SK-N-SH (cell line): ENCODE measurements at regions not wholly inside any gene's neighbourhood (a gene's known extent, or its start where the extent isn't known, plus 50 kb on each side); places are given as distances from the start of the nearest gene placed in this dataset.

Experiments
- CTCF ChIP-seq: fragments of 200-600 bp; sonication (generic); IDR thresholded peaks from 2 replicates; pipeline ENCODE4 v1.6.1; 2017; ENCODE audit warnings: antibody characterized with exemption, mild to moderate bottlenecking, moderate library complexity
- EP300 ChIP-seq, 2 experiments: IDR thresholded peaks; 2 replicates each; pipeline versions ENCODE4 v1.4.0 to v1.6.1; 2012; ENCODE audit warnings: borderline replicate concordance in 1 of 2, low read depth in 1 of 2, low read length in 1 of 2
- EZH2phosphoT487 ChIP-seq: fragments of 200-600 bp; sonication (generic); IDR thresholded peaks from 2 replicates; pipeline ENCODE4 v1.6.1; 2017; ENCODE audit warnings: low read depth, mixed run types, mild to moderate bottlenecking, antibody characterized with exemption, moderate library complexity, borderline replicate concordance
- IRF3 ChIP-seq: fragments of 150-350 bp; IDR thresholded peaks from 2 replicates; pipeline ENCODE4 v1.6.1; 2016; ENCODE audit warnings: mild to moderate bottlenecking, low read depth, low read length
- MAX ChIP-seq: IDR thresholded peaks from 2 replicates; pipeline ENCODE4 v1.4.0; 2012; ENCODE audit warnings: low read depth
- MEF2A ChIP-seq: IDR thresholded peaks from 2 replicates; pipeline ENCODE4 v1.4.0; 2012; ENCODE audit warnings: low read depth, borderline replicate concordance
- POLR2AphosphoS5 ChIP-seq: IDR thresholded peaks from 2 replicates; pipeline ENCODE4 v1.6.1; 2012; ENCODE audit warnings: low read depth, low read length
- RCOR1 ChIP-seq: fragments of 150-350 bp; IDR thresholded peaks from 2 replicates; pipeline ENCODE4 v1.6.1; 2017; ENCODE audit warnings: antibody characterized with exemption, low read length
- RFX5 ChIP-seq: IDR thresholded peaks from 2 replicates; pipeline ENCODE4 v1.6.1; 2012; ENCODE audit warnings: mild to moderate bottlenecking, improper control_type of control experiment, low read length
- TAF1 ChIP-seq: IDR thresholded peaks from 2 replicates; pipeline ENCODE4 v1.6.1; 2012; ENCODE audit warnings: low read depth, mild to moderate bottlenecking, low read length, moderate library complexity, borderline replicate concordance
- TEAD4 ChIP-seq: IDR thresholded peaks from 2 replicates; pipeline ENCODE4 v1.4.0; 2012; ENCODE audit warnings: mild to moderate bottlenecking, borderline replicate concordance; ENCODE audit not compliant: insufficient read depth
- ZBTB33 ChIP-seq: IDR thresholded peaks from 2 replicates; pipeline ENCODE4 v1.4.0; 2012; ENCODE audit warnings: low read depth, borderline replicate concordance

GRCh38 chr21:28687586-28687985, 305.1 kb downstream of the LTN1 start:
- TF ChIP-seq MAX (no peak), POLR2AphosphoS5 (no peak), CTCF (no peak), EZH2phosphoT487 (no peak), TAF1 (no peak), EP300 (IDR thresholded peaks at IDR 0.05; ENCODE audit: borderline replicate concordance in 1 of 2, low read depth in 1 of 2, low read length in 1 of 2) (no peak), IRF3 (no peak), ZBTB33 (no peak), TEAD4 (no peak), RFX5 (no peak), MEF2A (no peak), RCOR1 (no peak)
